NCI-H1694 (cell line): ENCODE measurements at regions not wholly inside any gene's neighbourhood (a gene's known extent, or its start where the extent isn't known, plus 50 kb on each side); places are given as distances from the start of the nearest gene placed in this dataset.

ENCODE experiments used
- DNase-seq: peaks from one replicate; lab custom pipeline; 2025; lab: John Stamatoyannopoulos, UW

DNA sequence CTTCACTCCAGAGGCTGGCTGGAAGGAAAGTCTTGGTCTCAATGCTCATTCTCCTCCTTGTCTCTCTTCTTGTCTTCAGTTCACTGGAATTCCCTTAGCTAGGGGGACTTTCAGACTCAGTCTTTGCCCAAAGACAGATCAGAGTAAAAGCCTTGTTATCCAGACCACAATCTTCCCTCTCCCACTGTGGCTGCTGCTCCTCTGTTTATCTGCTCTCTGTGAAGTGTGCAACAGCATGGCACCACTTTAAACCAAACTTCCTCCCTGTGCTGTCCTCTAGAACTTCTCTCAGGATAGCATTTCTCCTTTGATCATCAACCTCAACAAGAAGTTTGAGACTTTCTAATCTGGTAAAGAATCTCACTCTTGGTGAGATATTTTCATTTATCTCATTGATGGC, 530.1 kb upstream of the SLIT2 start:
- no peak for DNase-seq

DNA sequence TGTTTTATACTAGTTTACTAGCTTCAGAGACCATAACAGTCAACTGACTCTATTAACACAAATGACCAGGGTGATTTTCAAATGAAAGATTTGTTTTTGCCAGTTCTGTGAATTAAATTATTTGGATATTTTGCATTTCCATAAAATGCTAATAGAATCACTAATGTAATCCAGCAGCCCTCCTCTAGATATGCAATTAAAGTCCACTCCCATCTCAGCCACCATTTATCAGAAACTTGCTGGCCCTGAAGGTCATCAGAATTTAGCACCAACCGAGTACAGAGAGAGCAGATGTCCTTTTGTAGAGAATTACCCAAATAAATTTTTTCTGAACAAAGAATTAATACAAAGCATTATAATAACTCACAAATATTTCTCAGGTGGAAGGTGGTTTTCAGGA, 531.1 kb upstream of the SLIT2 start:
- no peak for DNase-seq

- DNase-seq: no peak
Observed at GRCh38 chr4:19720190-19720589, 531.5 kb upstream of the SLIT2 start.

DNA sequence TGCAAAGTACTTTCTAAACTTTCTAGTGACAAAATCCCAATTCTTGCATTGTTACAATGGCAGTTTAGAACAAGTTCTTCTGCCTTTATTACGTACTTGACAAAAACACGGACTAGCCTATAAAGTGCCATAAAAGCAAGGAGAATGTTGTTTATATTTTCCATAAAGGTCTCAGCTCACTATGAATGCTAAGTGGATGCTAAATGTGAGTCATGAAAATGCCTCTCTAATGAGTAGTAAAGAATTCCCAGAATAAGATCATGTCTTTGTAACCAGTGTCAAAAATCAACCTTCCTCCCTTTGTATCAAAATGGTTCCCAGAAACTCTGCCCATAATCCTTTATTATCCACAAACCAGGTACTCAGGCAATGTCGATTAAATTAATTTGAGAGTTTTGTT, 539.8 kb upstream of the SLIT2 start:
- DNase-seq: no peak

- no peak for DNase-seq
Observed at GRCh38 chr4:19707876-19708275, 543.8 kb upstream of the SLIT2 start.

DNA sequence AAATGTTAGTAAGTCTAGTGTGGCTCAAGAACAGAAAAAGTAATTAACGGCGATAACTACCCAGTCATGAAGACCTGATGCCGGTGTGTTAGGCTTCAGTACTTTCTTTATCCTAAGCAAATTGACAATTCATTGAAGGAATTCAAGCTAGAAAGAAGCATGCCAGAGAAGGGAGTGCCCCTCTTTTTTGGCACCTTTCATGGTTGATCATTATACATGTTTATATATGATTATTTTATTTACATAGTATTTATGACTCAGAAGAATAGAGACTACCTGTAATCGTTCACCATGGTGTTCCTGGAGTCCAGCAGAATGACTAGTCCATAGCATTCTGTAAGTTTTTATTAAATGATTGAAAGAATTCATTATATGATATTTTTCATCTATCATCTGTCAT, 548.3 kb upstream of the SLIT2 start:
- no peak for DNase-seq

- no peak for DNase-seq
Observed at GRCh38 chr4:19700992-19701391, 550.7 kb upstream of the SLIT2 start.

DNA sequence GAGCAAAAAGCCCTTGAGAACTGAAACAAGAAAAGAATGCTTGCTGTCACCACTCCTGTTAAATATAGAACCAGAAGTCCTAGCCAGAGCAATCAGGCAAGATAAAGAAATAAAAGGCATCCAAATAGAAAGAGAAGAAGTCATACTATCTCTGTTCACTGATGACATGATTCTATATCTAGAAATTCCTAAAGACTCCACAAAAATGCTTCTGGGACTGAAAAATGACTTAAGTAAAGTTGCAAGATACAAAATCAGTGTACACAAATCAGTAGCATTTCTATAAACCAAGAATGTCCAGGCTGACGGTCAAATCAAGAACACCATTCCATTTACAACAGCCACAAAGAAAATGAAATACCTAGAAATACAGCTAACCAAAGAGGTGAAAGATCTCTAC, 552.7 kb upstream of the SLIT2 start:
- DNase-seq: no peak

DNA sequence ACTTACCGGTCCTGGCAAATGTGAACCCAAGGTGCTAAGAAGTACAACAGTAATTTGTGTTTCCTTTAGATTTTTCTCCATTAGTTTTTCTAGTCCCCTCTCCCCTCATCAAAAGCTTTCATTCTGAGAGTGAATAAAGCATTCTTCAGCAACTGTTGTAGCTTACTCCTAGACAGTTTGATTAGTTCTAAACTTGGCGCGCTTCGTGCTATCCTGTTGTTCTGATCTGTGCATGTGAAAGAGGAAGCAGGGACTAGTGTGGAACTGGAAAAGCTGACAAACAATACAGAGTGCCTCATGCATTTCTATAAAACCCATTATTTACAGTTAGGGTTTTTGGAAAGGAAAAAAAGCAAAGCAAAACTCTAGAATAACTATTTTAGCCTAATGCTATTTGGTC, 556.9 kb upstream of the SLIT2 start:
- DNase-seq: no peak

GRCh38 chr4:19693936-19694570, 557.7 kb upstream of the SLIT2 start:
- no peak for DNase-seq

GRCh38 chr4:19689511-19689910, 562.2 kb upstream of the SLIT2 start:
- DNase-seq: no peak

DNA sequence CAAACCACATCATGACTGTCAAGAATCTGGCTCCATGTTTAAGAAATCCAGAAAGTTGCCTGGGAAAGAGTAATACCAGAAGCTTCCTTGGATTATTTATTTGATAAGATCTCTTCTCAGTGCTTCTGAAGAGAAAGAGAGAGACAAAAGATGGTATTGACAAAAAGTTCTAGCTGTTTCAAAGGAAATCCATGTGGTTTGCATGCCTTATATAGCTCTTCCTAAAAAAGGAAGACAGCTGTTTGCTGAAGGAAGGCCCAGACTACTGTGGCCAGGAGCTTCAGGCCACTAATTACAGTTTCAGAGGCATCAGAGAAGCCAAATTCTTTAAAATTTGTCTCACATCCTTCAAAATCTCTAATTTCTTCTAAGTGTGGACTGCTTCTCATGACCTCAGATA, 565.2 kb upstream of the SLIT2 start:
- no peak for DNase-seq

DNA sequence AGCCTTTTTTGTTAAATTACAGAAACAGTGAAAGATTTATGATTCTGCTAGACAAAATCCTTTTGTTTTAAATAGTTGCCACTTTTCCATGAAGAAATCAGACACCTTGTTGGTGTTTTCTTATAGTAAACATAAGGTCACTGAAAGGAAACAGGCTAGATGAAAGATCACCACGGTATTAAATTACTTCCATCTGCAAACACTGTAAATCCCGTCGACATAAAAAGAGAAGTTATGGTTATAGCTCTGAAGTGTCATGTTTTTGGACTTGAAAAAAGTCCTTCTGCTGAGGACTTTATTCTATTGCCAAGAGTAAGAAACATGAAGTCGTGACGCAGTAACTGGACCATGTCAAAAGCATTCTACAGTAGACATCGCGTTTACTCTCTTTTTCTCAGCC, 567.6 kb upstream of the SLIT2 start:
- no peak for DNase-seq

DNA sequence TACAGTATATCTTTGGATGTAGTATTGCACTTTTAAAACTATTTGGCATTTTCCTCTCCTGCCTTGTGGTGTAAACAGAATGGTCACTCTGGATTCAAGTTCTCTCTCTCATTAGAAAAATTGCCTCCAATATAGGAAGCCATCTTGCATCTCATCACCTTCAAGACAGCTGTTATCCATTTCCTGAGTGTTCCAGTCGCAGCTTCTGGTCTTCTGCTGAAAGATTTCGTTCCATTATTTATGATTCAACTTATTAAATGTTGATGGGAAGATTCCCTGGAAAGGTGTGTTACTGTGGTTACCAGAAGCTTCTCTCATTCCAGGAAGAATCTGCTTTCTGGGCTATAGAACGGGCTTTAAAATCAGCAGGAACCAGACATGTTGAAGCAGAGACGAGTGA, 568.3 kb upstream of the SLIT2 start:
- no peak for DNase-seq

GRCh38 chr4:19677211-19677610, 574.5 kb upstream of the SLIT2 start:
- DNase-seq: no peak

DNA sequence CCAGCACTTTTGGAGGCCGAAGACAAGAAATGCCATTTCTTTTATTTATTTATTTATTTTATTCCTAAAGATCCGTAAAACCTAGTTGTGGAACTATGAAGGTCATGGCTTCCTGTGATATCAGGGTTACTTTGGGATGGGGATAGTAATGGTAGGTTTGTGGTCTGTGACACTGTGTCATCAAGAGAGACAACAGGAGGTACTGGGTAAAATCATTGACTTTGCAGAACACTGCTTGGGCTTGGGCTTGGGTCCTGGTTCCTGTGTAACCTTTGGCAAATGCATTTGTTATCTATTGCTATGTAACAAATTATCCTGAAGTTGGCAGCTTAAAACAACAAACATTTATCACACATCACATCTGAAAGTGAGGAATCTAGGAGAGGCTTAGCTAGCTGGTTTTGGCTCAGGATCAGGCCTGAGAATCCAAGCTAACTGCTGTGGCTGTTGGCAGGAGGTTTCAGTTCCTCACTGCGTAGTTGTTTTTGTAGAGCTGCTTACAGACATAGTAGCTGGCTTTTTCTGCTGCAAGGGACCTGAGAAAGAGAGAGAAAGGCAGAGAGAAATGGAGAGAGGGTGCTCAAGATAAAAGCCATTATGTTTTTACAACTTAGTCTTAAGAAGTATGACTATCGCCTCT, 576.4 kb upstream of the SLIT2 start:
- no peak for DNase-seq

DNA sequence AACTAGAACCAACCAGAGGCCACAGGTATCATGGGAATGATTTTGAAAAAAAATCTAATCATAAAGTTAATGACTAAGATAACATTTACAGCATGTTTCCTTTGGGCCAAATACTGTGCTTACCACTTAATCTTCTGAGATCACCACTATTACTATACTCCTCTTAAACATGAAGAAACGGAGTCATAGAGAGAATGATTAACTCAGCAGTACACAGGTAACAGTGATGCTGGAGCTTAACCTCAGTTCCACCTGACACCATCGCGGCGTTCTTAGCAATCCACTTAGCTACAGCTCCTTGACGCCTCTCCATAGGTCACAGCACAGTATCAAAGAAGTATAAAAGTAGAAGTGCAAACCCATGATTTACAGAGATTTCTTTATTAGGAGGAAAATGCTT, 592.6 kb upstream of the SLIT2 start:
- no peak for DNase-seq

DNA sequence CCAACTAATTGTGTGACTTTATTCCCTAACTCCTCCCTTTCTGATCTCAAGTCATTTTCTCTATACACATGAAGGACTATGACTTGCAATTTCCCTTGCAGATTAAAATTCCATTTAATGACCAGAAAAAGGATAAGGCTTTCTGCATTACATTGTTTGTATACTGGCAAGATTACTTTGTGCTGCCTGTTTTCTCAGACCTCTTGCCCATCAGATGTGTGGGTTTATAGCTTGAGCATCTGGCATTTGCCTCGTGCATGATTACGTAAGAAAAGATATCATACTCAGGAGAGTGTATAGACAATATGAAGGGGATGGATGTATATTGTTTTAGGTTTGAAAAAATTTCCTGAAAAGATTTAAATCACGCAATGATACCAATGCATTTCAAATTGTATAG, 593.8 kb upstream of the SLIT2 start:
- DNase-seq: no peak

DNA sequence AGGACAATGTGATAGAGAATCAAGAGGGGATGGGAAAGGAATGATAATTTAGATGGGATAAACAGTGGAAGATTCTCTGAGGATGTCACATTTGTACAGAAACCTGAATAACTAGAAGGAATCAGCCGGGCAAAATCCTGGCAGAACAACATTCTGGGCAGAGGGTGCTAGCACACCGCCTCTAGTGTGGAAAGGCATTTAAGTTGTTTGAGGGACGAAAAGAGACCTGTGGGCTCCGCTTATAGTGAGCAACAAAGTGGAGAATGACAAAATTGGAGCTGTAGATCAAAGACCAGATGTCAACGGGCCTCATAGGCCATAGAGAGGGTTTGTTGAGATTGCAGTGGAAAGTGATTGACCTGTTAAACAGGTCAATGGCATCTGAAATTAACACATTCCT, 596.0 kb upstream of the SLIT2 start:
- no peak for DNase-seq

GRCh38 chr4:19650903-19651864, 600.5 kb upstream of the SLIT2 start:
- DNase-seq: no peak

DNA sequence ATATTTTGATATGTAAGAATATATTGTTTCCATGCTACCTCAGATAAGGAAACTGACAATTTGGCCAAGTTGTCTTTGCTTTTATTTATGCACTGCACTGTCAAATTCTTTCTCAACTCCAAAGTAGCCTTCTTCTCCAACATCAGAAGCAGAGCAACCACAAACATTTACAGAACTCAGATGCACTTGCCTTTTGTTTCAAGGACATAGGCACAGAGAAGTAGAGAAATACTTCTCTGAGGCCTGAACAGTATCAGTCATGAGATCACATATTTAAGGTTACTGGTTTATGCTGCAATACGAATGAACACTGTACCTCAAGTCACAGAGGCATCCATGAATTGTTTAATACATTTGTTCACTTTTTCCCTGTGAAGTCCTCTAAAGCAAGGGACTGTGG, 606.1 kb upstream of the SLIT2 start:
- no peak for DNase-seq

DNA sequence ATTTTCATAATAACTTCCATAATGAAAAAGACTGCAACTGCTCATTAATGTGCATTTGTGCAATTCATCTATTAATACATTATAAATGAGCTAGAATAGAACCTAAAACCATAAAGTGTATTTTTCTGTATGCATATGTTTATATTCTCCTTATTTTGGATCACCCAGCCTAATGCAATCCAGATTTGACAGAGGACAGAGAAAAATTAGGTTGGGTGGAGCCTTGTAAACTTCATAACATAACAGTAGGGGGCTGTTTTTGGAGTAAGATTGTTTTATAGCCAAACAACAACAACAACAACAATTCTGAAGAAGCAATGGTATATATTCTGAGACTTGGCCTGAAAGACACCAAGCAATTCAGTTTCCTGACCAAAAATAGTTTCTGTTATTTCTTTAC, 615.3 kb upstream of the SLIT2 start:
- DNase-seq: no peak

- no peak for DNase-seq
Observed at GRCh38 chr4:19631814-19632213, 619.9 kb upstream of the SLIT2 start.
